ENCODE measurements at regions not wholly inside any gene's neighbourhood (a gene's known extent, or its start where the extent isn't known, plus 50 kb on each side); places are given as distances from the start of the nearest gene placed in this dataset.

DNA sequence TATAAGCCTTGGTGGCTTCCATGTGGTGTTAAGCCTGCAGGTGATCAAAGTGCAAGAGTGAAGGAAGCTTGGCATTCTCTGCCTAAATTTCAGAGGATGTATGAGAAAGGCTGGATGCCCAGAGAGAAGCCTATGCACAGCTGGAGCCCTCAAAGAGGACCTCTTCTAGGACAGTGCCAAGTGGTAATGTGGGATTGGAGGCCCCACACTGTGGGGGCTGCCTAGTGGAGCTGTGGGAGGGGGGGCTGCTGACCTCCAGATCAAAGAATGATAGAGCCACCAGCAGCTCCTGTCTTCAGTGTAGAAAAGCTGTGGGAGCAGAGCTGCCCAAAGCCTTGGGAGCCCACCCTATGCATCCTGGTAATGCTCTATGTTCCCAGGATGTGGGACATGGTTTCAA is 1512.7 kb upstream of the TPTE start:
- H3K79me1 ChIP-seq (ENCODE audit: low read depth, low read length), result no peaks in the 10 kb centered on the region
- H3K27me3 ChIP-seq (replicated peaks in 1 of 4; ENCODE audit: control insufficient read depth in 3 of 4, extremely low read depth in 1 of 4, insufficient read depth in 3 of 4, low read length in 3 of 4), result no peaks in the 10 kb centered on the region
- no peak for TF ChIP-seq SP1 (IDR thresholded peaks at IDR 0.05; ENCODE audit: low read depth, low read length)
- TF ChIP-seq NANOG (IDR thresholded peaks at IDR 0.05; ENCODE audit: insufficient read depth, low read depth, low read length, poor library complexity, severe bottlenecking), result no peak
- no peak for TF ChIP-seq CHD1 (IDR thresholded peaks at IDR 0.05; ENCODE audit: low read depth, low read length)
- TF ChIP-seq KDM4A (IDR thresholded peaks at IDR 0.05; ENCODE audit: low read depth, low read length, severe bottlenecking), result no peak
- no peak for TF ChIP-seq KDM5A (IDR thresholded peaks at IDR 0.05; ENCODE audit: low read length)
- no peak overlapping the region for H2AK5ac ChIP-seq (ENCODE audit: low read depth, low read length)
- H3K4me3 ChIP-seq (ENCODE audit: extremely low read depth in 1 of 4, insufficient read depth in 2 of 4, low read depth in 3 of 4, low read length in 4 of 4), result no peak overlapping the region
- no peak overlapping the region for H2BK120ac ChIP-seq (replicated peaks; ENCODE audit: low read depth, low read length)
- no peaks in the 10 kb centered on the region for H3K4me1 ChIP-seq (replicated peaks in 1 of 4; ENCODE audit: control insufficient read depth in 3 of 4, insufficient read depth in 4 of 4, low read length in 3 of 4)
- no peak overlapping the region for H3K23ac ChIP-seq (ENCODE audit: insufficient read length)
- H3K14ac ChIP-seq (ENCODE audit: insufficient read length), result no peak overlapping the region
- no peak overlapping the region for H3K9ac ChIP-seq (replicated peaks in 1 of 4; ENCODE audit: extremely low read depth in 1 of 4, low read depth in 3 of 4, low read length in 3 of 4)
- ChIA-PET POLR2A (ENCODE audit: partially characterized antibody) (no interaction called here), CTCF (ENCODE audit: partially characterized antibody) (interaction anchor here (1.1 to 1.9 kb wide), 2 partner anchors 10 to 16 kb away, joined by 3 to 9 read pairs; no protein-coding TSS in a partner anchor)
- no peak overlapping the region for H3K27ac ChIP-seq (ENCODE audit: low read depth, low read length)
- no peaks in the 10 kb centered on the region for H3K36me3 ChIP-seq (ENCODE audit: control insufficient read depth in 2 of 4, insufficient read depth in 4 of 4, low read length in 3 of 4)
- no peaks in the 10 kb centered on the region for H3K79me2 ChIP-seq (ENCODE audit: control insufficient read depth in 1 of 2, insufficient read depth in 2 of 2, low read length in 2 of 2)
- no peak overlapping the region for H3K56ac ChIP-seq (replicated peaks; ENCODE audit: insufficient read length, low read depth, low read length)
- no peak overlapping the region for H2AFZ ChIP-seq (ENCODE audit: low read length)
- no peak overlapping the region for H3K4me2 ChIP-seq (ENCODE audit: insufficient read depth in 1 of 2, low read depth in 2 of 2, low read length in 2 of 2)
- no peak overlapping the region for H3K4ac ChIP-seq (replicated peaks; ENCODE audit: insufficient read length, low read depth, low read length)
- H2BK12ac ChIP-seq (ENCODE audit: low read depth, low read length), result no peak overlapping the region
- H2BK15ac ChIP-seq (ENCODE audit: low read length), result no peak overlapping the region
- no peak overlapping the region for H4K8ac ChIP-seq (ENCODE audit: extremely low read depth, insufficient read depth, low read length)
- FAIRE-seq (no peak), DNase-seq (ENCODE audit: low read depth in 1 of 2, low spot score in 2 of 2) (no peak)
- no peak overlapping the region for H4K5ac ChIP-seq (ENCODE audit: insufficient read length, low read depth, low read length)
- no peaks in the 10 kb centered on the region for H3K23me2 ChIP-seq (ENCODE audit: low read depth, low read length)
- H2BK5ac ChIP-seq (ENCODE audit: low read depth, low read length), result no peak overlapping the region
- H4K91ac ChIP-seq (replicated peaks; ENCODE audit: insufficient read length, low read length), result no peak overlapping the region
- H4K20me1 ChIP-seq (replicated peaks in 1 of 2; ENCODE audit: control insufficient read depth in 1 of 2, insufficient read depth in 2 of 2, low read length in 2 of 2), result no peaks in the 10 kb centered on the region
- H3K9me3 ChIP-seq (ENCODE audit: insufficient read depth in 2 of 2, low read depth in 1 of 2, low read length in 1 of 2), result peaks cover 86 to 90% of the 10 kb centered on the region in 2 experiments
- H3K18ac ChIP-seq (ENCODE audit: extremely low read depth, low read length), result no peak overlapping the region
- no peak overlapping the region for H2BK20ac ChIP-seq (ENCODE audit: low read length)

Data from H1 (cell line).